Vagina (tissue), 2 donors: ENCODE measurements at regions not wholly inside any gene's neighbourhood (a gene's known extent, or its start where the extent isn't known, plus 50 kb on each side); places are given as distances from the start of the nearest gene placed in this dataset.

Source experiments
- POLR2A ChIP-seq, 2 donors: fragments of 450-650 bp; IDR thresholded peaks; one replicate each; pipeline ENCODE4 v1.6.1; 2017; ENCODE audit warnings: antibody characterized with exemption in 2 of 2, mild to moderate bottlenecking in 2 of 2, moderate library complexity in 2 of 2
- POLR2AphosphoS5 ChIP-seq, 2 donors: sonication (generic); formaldehyde crosslinking; IDR thresholded peaks; one replicate each; pipeline ENCODE4 v1.9.0; 2017; ENCODE audit warnings: antibody characterized with exemption in 2 of 2, mild to moderate bottlenecking in 2 of 2, low read depth in 1 of 2; ENCODE audit not compliant: insufficient read depth in 1 of 2
- TF ChIP-seq, protein P1 (sequence below), 3 experiments: fragments of 450-650 bp in 2 of 3; fragments of 200-600 bp in 1 of 3; sonication (generic) in 1 of 3; IDR thresholded peaks; one replicate each; pipeline ENCODE4 v1.5.1; 2017 to 2019; ENCODE audit warnings: antibody characterized with exemption in 3 of 3, mild to moderate bottlenecking in 2 of 3, moderate library complexity in 2 of 3

DNA sequence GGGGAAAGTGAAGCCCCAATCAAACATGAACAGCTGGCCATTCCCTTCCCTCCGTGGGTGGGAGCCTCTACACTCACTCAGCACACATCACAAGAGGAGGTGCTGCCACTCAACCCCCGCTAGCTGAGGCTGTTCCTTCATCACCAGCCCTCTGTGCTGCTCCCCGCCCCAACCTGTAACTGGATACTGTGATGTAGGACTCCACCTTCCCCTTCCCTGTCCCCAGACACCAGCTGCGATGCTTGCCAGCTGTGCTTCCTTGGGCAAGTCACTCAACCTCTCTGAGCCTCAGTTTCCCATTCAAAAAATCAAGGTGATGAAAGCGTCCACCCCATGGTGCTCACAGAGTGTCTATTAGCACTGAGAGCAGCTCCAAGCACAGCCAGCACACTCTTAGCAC is 273.2 kb downstream of the MRTFB start:
- TF ChIP-seq POLR2AphosphoS5 (IDR thresholded peaks at IDR 0.05; ENCODE audit: insufficient read depth in 1 of 2, low read depth in 1 of 2) (no peak), POLR2A (IDR thresholded peaks at IDR 0.05) (no peak)
- TF ChIP-seq, protein P1, sequence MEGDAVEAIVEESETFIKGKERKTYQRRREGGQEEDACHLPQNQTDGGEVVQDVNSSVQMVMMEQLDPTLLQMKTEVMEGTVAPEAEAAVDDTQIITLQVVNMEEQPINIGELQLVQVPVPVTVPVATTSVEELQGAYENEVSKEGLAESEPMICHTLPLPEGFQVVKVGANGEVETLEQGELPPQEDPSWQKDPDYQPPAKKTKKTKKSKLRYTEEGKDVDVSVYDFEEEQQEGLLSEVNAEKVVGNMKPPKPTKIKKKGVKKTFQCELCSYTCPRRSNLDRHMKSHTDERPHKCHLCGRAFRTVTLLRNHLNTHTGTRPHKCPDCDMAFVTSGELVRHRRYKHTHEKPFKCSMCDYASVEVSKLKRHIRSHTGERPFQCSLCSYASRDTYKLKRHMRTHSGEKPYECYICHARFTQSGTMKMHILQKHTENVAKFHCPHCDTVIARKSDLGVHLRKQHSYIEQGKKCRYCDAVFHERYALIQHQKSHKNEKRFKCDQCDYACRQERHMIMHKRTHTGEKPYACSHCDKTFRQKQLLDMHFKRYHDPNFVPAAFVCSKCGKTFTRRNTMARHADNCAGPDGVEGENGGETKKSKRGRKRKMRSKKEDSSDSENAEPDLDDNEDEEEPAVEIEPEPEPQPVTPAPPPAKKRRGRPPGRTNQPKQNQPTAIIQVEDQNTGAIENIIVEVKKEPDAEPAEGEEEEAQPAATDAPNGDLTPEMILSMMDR (IDR thresholded peaks at IDR 0.05): no peak
